Activated T-cell treated with anti-CD3 and anti-CD28 coated beads for 1 hour (primary cell): ENCODE measurements at regions not wholly inside any gene's neighbourhood (a gene's known extent, or its start where the extent isn't known, plus 50 kb on each side); places are given as distances from the start of the nearest gene placed in this dataset.
A peak's percentile ranks its signal among the peaks of the same experiment; 100 is the strongest.

Experiments
- DNase-seq: peaks from one replicate; pipeline ENCODE4 v3.0.0-alpha.2; 2020; ENCODE audit warnings: low read depth

- no peak for DNase-seq
Observed at GRCh38 chr15:69744391-69745162, 292.0 kb downstream of the RPLP1 start.

- DNase-seq, result no peak
Observed at GRCh38 chr15:69747193-69747592, 294.6 kb downstream of the RPLP1 start.

DNA sequence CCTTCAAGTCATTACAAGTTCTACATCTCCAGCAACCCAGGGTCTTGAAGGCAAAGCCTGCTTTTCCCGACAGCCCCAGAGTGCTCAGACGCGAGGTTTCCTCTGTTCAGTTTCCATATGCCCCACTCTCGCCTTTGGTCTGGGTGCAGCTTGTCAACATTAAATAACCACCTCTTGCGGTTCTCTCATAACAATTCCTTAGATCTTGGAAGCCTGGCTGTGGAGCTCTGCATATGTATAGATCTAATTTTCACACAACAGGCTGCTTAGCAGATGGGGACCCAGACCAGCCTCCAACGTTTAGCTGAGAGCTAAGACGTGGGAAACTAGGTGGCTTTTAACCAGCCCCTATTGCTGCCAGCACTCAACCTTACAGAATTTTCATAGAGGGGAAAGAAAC is 295.5 kb downstream of the RPLP1 start:
- DNase-seq, result no peak

DNA sequence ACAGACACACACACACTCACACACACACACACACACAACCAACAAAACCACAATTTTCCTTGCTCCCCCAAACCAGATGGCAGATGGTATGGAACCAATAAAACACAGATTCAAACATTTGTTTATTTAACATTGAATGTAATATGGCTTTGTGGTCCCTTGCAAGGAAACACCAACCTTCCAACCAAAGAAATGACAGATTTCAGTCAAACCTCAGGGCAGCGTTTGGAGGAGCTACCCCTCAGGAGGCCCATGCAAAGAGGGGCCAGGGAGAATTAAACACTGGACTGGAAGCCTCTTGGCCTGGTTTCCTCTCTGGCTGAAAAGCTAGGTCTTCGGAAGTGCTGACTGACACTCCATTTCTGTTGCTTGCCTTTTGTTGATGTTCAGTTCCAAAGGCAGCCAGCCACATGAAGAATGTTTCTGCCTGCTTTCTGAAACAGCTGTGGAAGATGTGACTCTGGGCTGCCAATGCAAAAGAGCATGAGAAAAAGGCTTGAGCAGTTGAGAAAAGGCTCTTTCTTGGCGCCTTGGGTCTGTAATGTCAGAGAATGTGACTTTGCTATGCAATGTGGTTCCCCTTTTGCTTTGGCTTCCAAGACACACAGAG is 296.1 kb downstream of the RPLP1 start:
- DNase-seq, result no peak

DNA sequence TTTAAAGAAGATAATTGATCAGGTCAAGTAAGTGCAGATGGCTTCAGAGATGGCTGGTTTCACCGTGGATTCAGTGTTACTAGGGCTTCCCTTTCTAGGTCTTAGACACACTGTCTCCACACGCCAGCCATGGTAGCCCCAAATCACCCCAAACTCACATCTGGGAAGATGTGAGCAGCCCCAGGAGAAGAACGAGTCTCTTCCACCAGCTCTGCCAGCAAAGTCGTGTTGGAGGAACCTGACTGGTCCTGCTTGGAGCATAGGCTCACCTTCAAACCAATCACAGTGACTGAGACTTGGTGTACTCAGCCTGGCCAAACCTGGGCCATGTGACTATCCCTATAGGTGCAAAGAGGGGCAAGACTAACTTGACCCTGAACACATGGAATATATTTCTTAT is 296.7 kb downstream of the RPLP1 start:
- no peak for DNase-seq

DNA sequence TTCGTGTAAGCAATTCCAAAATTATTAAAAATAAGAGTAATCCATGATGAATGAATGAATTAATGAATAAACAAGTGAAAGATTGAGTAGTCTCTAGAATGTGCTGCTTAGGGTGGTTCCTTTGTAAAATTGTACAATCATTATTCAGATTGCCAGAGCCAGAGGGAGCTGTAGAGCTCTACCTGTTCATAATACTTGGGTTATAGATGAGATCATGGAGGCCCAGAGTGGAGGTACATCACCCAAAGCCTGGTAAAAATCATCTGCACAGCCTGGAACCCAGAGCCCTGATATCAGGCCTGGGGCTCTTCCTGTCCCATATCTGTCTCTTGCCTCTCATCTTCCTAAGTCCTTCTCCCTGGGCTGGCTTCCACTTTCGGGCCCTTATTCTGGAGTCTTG is 297.2 kb downstream of the RPLP1 start:
- DNase-seq, result no peak

DNA sequence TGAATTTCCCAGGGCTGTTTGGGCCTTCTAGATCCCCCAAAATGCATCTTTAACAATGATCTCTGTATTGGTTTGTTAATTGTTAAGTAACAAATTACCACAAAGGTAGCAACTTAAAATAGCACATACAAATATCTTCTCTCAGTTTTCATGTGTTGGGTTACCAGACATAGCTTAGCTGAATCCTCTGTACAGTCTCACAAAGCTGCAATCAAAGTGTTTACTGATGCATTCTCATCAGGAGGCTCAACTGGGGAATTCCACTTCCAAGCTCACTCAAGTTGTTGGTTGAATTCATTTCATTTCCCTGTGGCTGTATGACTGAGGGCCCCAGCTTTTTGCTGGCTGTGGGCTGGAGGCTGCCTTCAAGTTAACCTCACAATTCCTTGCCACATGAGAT is 297.6 kb downstream of the RPLP1 start:
- no peak for DNase-seq

DNA sequence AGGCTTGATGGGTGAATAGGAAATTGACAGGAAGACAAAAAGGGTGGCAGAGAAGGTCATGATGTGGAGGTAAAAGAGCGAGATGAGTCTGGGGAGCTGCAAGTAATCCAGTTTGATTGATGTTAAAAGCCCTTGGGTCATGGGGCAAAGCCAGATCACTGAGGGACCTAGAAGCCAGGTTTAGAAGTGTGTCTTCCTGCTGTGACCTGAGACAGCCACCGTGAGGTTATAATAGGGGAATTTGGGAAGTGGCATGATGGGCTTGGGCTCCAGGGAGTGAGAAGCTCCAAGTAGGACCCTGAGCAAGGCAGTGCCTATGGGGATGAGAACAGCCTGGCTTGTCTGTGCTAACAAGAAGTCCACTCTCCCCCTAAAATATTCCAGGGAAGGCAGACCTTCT is 298.5 kb downstream of the RPLP1 start:
- no peak for DNase-seq

GRCh38 chr15:69751566-69751965 is 298.9 kb downstream of the RPLP1 start:
- DNase-seq, result no peak

DNA sequence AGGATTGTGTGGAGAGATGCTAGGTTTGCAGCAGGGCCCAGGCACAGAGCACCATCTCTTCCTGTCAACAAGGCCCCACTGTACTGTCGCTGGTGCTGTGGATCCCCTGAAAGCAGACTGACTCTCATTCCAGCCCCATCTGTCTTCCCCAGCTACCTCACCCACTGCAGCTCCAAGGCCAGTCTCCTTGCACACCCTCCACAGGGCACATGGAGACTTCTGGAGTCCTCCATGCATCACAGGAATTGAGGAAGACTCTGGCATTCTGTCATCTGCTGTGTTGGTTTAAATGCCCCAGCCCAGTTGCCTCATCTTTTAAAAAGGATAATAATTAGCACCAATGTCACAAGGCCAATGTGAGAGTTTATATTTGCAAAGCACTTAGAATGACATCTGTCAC is 301.2 kb downstream of the RPLP1 start:
- DNase-seq, result no peak

- DNase-seq, result no peak
Observed at GRCh38 chr15:69754313-69754712, 301.7 kb downstream of the RPLP1 start.

DNA sequence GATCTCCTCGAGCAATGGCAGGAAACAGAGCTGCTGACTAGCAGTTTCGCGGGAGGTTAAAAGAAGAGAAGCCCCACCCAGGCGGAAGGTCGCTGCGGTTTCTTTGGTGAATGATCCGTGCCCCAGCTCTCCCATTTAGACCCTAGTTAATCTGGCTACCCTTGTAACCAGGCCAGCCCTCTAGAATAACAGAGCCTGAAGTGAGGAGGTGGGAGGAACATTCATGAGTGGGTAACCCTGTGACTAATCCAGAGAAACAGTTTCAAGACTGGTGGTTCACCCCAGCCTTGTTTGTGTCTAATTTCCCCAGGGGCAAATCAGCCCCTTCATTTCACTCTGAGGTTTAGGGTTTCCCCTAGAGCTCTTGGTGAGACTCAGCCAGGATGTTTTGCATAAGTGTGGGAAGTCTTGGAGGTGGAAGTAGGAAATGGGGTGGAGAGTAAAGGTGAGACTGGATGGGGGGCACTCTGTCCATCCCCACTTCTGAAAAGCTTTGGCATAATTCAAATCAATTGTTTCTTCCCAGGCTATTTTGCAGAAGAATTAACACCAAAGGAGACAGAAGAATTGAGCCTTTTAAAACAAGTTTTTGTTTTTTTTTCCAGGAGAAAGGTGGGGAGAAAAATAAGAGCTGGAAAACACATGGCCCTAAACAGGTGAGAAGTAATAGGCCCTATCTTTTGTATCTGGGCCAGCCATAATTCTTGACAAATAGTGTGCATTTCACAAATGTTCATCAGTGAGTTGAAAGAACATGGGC is 303.1 kb downstream of the RPLP1 start:
- peak; percentile 49 for DNase-seq

DNA sequence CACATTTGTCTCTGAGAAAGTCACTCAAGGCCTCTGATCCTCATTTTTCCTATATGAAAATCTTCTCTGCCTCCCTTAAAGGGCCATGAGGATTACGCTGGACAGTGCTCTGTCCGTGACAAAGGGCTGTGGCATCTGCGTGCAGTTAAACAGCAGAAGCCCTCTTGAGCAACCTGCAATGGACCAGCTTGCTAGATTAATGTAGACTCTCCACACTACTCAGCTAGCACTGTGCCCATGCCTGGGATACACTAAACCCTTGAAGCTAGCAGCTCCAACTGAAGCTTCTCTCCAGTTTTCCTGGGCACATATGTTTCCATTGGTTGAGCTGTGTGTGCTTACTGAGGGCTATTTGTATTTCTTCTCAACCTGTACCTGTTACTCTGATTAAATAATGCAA is 303.8 kb downstream of the RPLP1 start:
- no peak for DNase-seq

GRCh38 chr15:69757186-69757585 is 304.6 kb downstream of the RPLP1 start:
- DNase-seq, result peak; percentile 14

- no peak for DNase-seq
Observed at GRCh38 chr15:69758291-69758771, 305.7 kb downstream of the RPLP1 start.

DNA sequence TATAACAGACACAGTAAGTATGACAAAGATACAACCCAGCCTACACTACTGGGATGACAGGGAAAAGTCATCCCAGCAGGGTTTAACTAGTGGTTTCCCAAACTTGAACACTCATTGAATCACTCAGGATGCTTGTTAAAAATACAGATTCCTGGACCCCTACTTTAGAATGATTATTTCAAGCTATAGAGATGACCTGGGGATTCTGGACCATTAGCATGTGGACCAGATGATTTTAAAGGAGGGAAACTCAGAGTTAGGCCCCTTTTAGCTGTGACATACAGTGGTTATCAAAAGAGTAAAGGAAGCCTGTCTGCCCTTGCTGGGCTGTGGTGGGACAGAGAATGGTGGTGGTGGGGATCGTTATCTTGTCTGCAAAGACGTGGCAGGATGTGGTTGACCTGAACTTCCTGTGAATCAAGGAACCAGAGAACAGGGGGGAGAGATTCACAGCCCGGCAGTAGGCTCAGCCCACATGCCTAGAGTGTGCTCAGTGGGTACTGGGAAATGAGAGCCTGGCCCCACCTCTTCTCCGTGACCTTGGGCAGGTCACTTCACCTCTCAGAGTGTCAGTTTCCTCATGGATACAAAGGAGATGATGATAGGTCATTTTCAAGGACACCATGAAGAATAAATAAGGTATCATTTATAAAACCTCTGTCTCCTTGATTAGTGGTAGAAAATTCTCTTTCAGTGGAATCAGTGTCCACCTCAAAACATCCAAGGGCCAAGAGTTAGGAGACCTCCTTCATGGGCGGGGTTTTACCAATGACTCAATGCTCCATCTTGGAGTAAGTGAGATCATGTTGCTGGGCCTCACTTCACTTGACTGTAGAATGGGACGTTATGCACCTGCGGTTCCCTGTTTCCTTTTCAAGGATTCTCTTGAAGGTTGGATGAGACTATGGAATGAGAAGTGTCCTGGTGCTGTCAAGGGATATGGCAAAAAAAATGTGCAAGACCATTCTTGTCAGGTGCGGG is 306.5 kb downstream of the RPLP1 start:
- DNase-seq, result peak; percentile 67

GRCh38 chr15:69760258-69760845 is 307.7 kb downstream of the RPLP1 start:
- no peak for DNase-seq

GRCh38 chr15:69760890-69761568 is 308.4 kb downstream of the RPLP1 start:
- DNase-seq, result peak; percentile 59

DNA sequence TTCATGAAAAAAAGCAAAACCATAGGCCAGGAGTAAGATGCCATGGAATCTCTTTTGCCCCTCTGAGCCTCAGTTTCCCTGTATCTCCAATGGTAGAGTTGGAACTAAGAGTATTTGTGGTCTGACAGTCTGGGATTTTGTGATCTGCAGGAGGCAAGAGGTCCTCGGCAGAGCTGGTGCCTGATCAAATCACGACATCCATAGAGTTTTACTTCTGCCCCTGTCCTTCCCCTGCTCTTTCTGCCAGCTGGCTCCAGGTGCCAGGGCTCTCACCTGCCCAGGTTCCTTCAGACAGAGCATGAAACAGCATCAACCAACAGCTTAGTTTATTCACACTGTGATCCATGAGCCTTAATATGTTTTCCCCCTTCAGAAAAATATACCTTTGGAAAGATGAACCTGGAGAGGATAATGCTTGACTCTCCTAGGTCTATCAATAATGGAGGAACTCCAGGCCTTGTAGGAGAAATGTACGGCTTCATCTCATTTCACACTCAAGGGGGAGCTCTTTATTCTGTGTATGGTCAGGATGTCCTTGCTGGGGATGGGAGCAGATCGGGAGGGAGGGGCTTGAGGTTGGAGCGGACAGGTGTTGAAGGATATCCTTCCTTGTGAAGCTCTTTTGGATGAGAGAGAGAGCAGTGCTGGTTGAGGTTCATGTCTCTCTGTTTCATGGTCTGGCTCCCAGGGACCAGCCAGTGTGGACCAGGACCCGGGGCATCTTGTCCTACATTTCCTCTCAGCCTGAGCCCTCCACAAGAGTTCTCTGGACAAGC is 309.9 kb downstream of the RPLP1 start:
- no peak for DNase-seq

DNA sequence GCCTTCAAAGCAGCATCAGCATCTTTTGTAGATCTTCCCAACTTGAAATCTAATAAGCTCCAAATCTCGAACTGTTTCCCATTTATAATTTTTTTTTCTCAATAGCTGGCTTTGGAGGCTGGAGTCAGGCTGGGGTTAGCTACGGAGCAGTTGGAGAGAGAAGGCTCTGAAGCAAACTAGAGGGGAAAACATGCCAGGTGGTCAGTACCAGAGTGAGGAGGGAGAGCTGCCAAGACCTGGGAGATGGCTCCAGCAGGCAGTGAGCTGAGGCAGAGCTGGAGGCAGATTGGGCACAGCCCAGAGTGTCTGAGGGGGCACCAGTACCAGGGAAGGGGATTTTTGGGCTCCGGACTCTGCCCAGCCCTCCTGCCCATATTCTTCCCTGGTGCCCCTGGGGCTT is 311.2 kb downstream of the RPLP1 start:
- DNase-seq, result no peak
